ENCODE measurements at regions not wholly inside any gene's neighbourhood (a gene's known extent, or its start where the extent isn't known, plus 50 kb on each side); places are given as distances from the start of the nearest gene placed in this dataset.

DNA sequence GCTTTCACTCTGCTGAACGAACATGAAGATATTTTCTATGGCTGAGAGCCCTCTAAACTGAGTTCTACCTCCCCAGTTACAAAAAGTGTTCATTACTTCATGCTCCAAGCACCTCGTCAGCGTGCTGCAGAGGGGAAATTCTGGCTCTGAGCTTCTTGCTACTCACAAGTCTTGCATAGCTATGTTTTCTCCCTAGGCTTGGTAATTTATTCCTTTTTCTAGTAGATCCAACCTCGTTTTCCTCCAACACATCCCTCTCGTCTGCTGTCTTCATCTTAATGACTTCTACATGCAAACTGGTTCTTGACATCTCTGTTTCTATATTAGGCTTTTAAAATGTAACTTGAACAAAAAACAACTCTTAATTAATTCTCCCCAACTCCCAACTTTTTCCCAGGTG lies 1034.5 kb downstream of the REEP3 start:
- ChIA-PET POLR2A (no interaction called here), CTCF (no interaction called here)
- Mint-ChIP-seq H3K27me3 (ENCODE audit: insufficient read depth, unreplicated experiment) (peaks cover 8% of the 10 kb centered on the region), H3K4me1 (ENCODE audit: low read depth, unreplicated experiment) (no peaks in the 10 kb centered on the region), H3K36me3 (ENCODE audit: insufficient read depth, unreplicated experiment) (no peaks in the 10 kb centered on the region), H3K27ac (ENCODE audit: unreplicated experiment) (no peak overlapping the region), H3K9me3 (ENCODE audit: unreplicated experiment) (no peaks in the 10 kb centered on the region), H3K4me3 (ENCODE audit: unreplicated experiment) (no peak overlapping the region)
- Histone ChIP-seq H3K4me3 (ENCODE audit: low read depth, low read length) (no peak overlapping the region), H3K9me3 (no peaks in the 10 kb centered on the region), H3K36me3 (ENCODE audit: control insufficient read depth, insufficient read depth, low read length) (no peaks in the 10 kb centered on the region), H3K27me3 (replicated peaks; ENCODE audit: control insufficient read depth, insufficient read depth, low read length) (no peaks in the 10 kb centered on the region), H3K4me1 (no peaks in the 10 kb centered on the region)
- BruUV-seq (replicated peaks), result no TSS peak
- no peak for DNase-seq
- TF ChIP-seq, protein P1, sequence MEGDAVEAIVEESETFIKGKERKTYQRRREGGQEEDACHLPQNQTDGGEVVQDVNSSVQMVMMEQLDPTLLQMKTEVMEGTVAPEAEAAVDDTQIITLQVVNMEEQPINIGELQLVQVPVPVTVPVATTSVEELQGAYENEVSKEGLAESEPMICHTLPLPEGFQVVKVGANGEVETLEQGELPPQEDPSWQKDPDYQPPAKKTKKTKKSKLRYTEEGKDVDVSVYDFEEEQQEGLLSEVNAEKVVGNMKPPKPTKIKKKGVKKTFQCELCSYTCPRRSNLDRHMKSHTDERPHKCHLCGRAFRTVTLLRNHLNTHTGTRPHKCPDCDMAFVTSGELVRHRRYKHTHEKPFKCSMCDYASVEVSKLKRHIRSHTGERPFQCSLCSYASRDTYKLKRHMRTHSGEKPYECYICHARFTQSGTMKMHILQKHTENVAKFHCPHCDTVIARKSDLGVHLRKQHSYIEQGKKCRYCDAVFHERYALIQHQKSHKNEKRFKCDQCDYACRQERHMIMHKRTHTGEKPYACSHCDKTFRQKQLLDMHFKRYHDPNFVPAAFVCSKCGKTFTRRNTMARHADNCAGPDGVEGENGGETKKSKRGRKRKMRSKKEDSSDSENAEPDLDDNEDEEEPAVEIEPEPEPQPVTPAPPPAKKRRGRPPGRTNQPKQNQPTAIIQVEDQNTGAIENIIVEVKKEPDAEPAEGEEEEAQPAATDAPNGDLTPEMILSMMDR (IDR thresholded peaks at IDR 0.05; ENCODE audit: insufficient read depth in 1 of 2, low read depth in 1 of 2, low read length in 1 of 2, severe bottlenecking in 1 of 2, unreplicated experiment in 1 of 2), result no peak
- intact Hi-C loops (cut with micrococcal nuclease; ENCODE audit: unreplicated experiment), result no loop called here

GRCh38 chr10:64558094-64558835 lies 1037.1 kb downstream of the REEP3 start:
- no TSS peak for BruUV-seq (replicated peaks)
- CTCF ChIA-PET, result no interaction called here
- H3K4me3 Mint-ChIP-seq (ENCODE audit: unreplicated experiment), result no peak overlapping the region

GRCh38 chr10:64571056-64571455 lies 1049.9 kb downstream of the REEP3 start:
- no peak overlapping the region for H3K4me3 ChIP-seq (ENCODE audit: low read depth, low read length)
- Mint-ChIP-seq H3K9me3 (ENCODE audit: unreplicated experiment) (peaks cover 8% of the 10 kb centered on the region), H3K4me3 (ENCODE audit: unreplicated experiment) (no peak overlapping the region), H3K36me3 (ENCODE audit: insufficient read depth, unreplicated experiment) (no peaks in the 10 kb centered on the region), H3K27ac (ENCODE audit: unreplicated experiment) (no peak overlapping the region), H3K27me3 (ENCODE audit: insufficient read depth, unreplicated experiment) (no peaks in the 10 kb centered on the region), H3K4me1 (ENCODE audit: low read depth, unreplicated experiment) (peaks cover 11% of the 10 kb centered on the region)
- H3K4me1 ChIP-seq, result peaks cover 20% of the 10 kb centered on the region
- TF ChIP-seq, protein P1 (IDR thresholded peaks at IDR 0.05; ENCODE audit: insufficient read depth in 1 of 2, low read depth in 1 of 2, low read length in 1 of 2, severe bottlenecking in 1 of 2, unreplicated experiment in 1 of 2), result no peak
- intact Hi-C loops (cut with micrococcal nuclease; ENCODE audit: unreplicated experiment), result loop anchor here (5.0 kb wide), 1 partner anchor 296 kb away; no protein-coding TSS in a partner anchor
- no TSS peak for BruUV-seq (replicated peaks)
- no peak for DNase-seq
- ChIA-PET CTCF (no interaction called here), POLR2A (no interaction called here)
- H3K36me3 ChIP-seq (ENCODE audit: control insufficient read depth, insufficient read depth, low read length), result no peaks in the 10 kb centered on the region
- no peaks in the 10 kb centered on the region for H3K27me3 ChIP-seq (replicated peaks; ENCODE audit: control insufficient read depth, insufficient read depth, low read length)
- H3K9me3 ChIP-seq, result peaks cover 10% of the 10 kb centered on the region; the same call in 1 of the 2 replicates

More at GRCh38 chr10:64558094-64558835, 1037.1 kb downstream of the REEP3 start:
- Mint-ChIP-seq H3K27ac (ENCODE audit: unreplicated experiment) (no peak overlapping the region), H3K27me3 (ENCODE audit: insufficient read depth, unreplicated experiment) (peaks cover 5% of the 10 kb centered on the region), H3K9me3 (ENCODE audit: unreplicated experiment) (peaks cover 9% of the 10 kb centered on the region), H3K36me3 (ENCODE audit: insufficient read depth, unreplicated experiment) (no peaks in the 10 kb centered on the region), H3K4me1 (ENCODE audit: low read depth, unreplicated experiment) (no peaks in the 10 kb centered on the region)
- H3K4me3 ChIP-seq (ENCODE audit: low read depth, low read length), result no peak overlapping the region
- POLR2A ChIA-PET, result no interaction called here
- no peaks in the 10 kb centered on the region for H3K27me3 ChIP-seq (replicated peaks; ENCODE audit: control insufficient read depth, insufficient read depth, low read length)
- no peaks in the 10 kb centered on the region for H3K36me3 ChIP-seq (ENCODE audit: control insufficient read depth, insufficient read depth, low read length)
- intact Hi-C loops (cut with micrococcal nuclease; ENCODE audit: unreplicated experiment), result no loop called here
- H3K9me3 ChIP-seq, result no peaks in the 10 kb centered on the region
- H3K4me1 ChIP-seq, result no peaks in the 10 kb centered on the region
- DNase-seq, result no peak
- TF ChIP-seq, protein P1 (IDR thresholded peaks at IDR 0.05; ENCODE audit: insufficient read depth in 1 of 2, low read depth in 1 of 2, low read length in 1 of 2, severe bottlenecking in 1 of 2, unreplicated experiment in 1 of 2), result no peak

Data from Caco-2 (cell line).